ENCODE measurements at regions not wholly inside any gene's neighbourhood (a gene's known extent, or its start where the extent isn't known, plus 50 kb on each side); places are given as distances from the start of the nearest gene placed in this dataset.

- no peak overlapping the region for H3K4me3 ChIP-seq
- H3K27ac ChIP-seq, result no peak overlapping the region
- DNase-seq (ENCODE audit: low spot score), result no peak
- Mint-ChIP-seq H3K4me3 (no peak overlapping the region), H3K9me3 (no peaks in the 10 kb centered on the region), H3K27me3 (ENCODE audit: insufficient read depth, low read depth) (no peaks in the 10 kb centered on the region), H3K4me1 (no peaks in the 10 kb centered on the region), H3K36me3 (no peaks in the 10 kb centered on the region), H3K27ac (no peak overlapping the region)
- H3K9ac ChIP-seq, result no peak overlapping the region
- H3K4me1 ChIP-seq, result no peaks in the 10 kb centered on the region
- no peak overlapping the region for H2AFZ ChIP-seq (replicated peaks)
- H3K36me3 ChIP-seq, result no peaks in the 10 kb centered on the region
- no peaks in the 10 kb centered on the region for H3K27me3 ChIP-seq
- TF ChIP-seq EZH2phosphoT487 (IDR thresholded peaks at IDR 0.05), result no peak
- TF ChIP-seq CTCF (IDR thresholded peaks at IDR 0.05), result no peak
- TF ChIP-seq EZH2 (IDR thresholded peaks at IDR 0.05), result no peak
- H4K20me1 ChIP-seq (ENCODE audit: low read depth), result no peaks in the 10 kb centered on the region
- no peaks in the 10 kb centered on the region for H3K79me2 ChIP-seq (ENCODE audit: low read depth)
- no peaks in the 10 kb centered on the region for H3K9me3 ChIP-seq (ENCODE audit: low read depth)
- no peaks in the 10 kb centered on the region for H3F3A ChIP-seq (ENCODE audit: low read depth)
- no peak overlapping the region for H3K4me2 ChIP-seq
Measured at GRCh38 chr11:109597336-109597735, 175.3 kb downstream of the C11orf87 start.

GRCh38 chr11:109604481-109605400, 182.8 kb downstream of the C11orf87 start:
- Mint-ChIP-seq H3K9me3 (no peaks in the 10 kb centered on the region), H3K27me3 (ENCODE audit: insufficient read depth, low read depth) (no peaks in the 10 kb centered on the region), H3K4me3 (no peak overlapping the region), H3K27ac (no peak overlapping the region), H3K36me3 (no peaks in the 10 kb centered on the region), H3K4me1 (peaks cover 11% of the 10 kb centered on the region)
- Histone ChIP-seq H3K27me3 (no peaks in the 10 kb centered on the region), H3K4me3 (no peak overlapping the region), H3K9me3 (ENCODE audit: low read depth) (no peaks in the 10 kb centered on the region), H3K4me1 (no peaks in the 10 kb centered on the region), H3K9ac (no peak overlapping the region), H2AFZ (replicated peaks) (no peak overlapping the region), H3K36me3 (no peaks in the 10 kb centered on the region), H4K20me1 (ENCODE audit: low read depth) (no peaks in the 10 kb centered on the region), H3K27ac (no peak overlapping the region), H3F3A (ENCODE audit: low read depth) (no peaks in the 10 kb centered on the region), H3K4me2 (no peak overlapping the region), H3K79me2 (ENCODE audit: low read depth) (no peaks in the 10 kb centered on the region)
- no peak for TF ChIP-seq EZH2phosphoT487 (IDR thresholded peaks at IDR 0.05)
- TF ChIP-seq EZH2 (IDR thresholded peaks at IDR 0.05), result no peak
- TF ChIP-seq CTCF (IDR thresholded peaks at IDR 0.05), result no peak
- peak; percentile 31 for DNase-seq (ENCODE audit: low spot score)

GRCh38 chr11:109606256-109606655, 184.3 kb downstream of the C11orf87 start:
- no peaks in the 10 kb centered on the region for H4K20me1 ChIP-seq (ENCODE audit: low read depth)
- H3K36me3 ChIP-seq, result no peaks in the 10 kb centered on the region
- TF ChIP-seq EZH2 (IDR thresholded peaks at IDR 0.05), result no peak
- no peak for TF ChIP-seq CTCF (IDR thresholded peaks at IDR 0.05)
- no peak for TF ChIP-seq EZH2phosphoT487 (IDR thresholded peaks at IDR 0.05)
- H3K79me2 ChIP-seq (ENCODE audit: low read depth), result no peaks in the 10 kb centered on the region
- H3K9me3 ChIP-seq (ENCODE audit: low read depth), result no peaks in the 10 kb centered on the region
- H3K9me3 Mint-ChIP-seq, result no peaks in the 10 kb centered on the region
- H2AFZ ChIP-seq (replicated peaks), result no peak overlapping the region
- H3K4me3 Mint-ChIP-seq, result no peak overlapping the region
- DNase-seq (ENCODE audit: low spot score), result no peak
- no peak overlapping the region for H3K4me2 ChIP-seq
- peaks cover 11% of the 10 kb centered on the region for H3K4me1 Mint-ChIP-seq
- no peak overlapping the region for H3K4me3 ChIP-seq
- H3K36me3 Mint-ChIP-seq, result no peaks in the 10 kb centered on the region
- H3K4me1 ChIP-seq, result no peaks in the 10 kb centered on the region
- no peaks in the 10 kb centered on the region for H3K27me3 ChIP-seq
- H3K9ac ChIP-seq, result no peak overlapping the region
- no peak overlapping the region for H3K27ac ChIP-seq
- no peak overlapping the region for H3K27ac Mint-ChIP-seq
- H3F3A ChIP-seq (ENCODE audit: low read depth), result no peaks in the 10 kb centered on the region
- no peaks in the 10 kb centered on the region for H3K27me3 Mint-ChIP-seq (ENCODE audit: insufficient read depth, low read depth)
